Lower leg skin (tissue), 3 donors: ENCODE measurements at regions not wholly inside any gene's neighbourhood (a gene's known extent, or its start where the extent isn't known, plus 50 kb on each side); places are given as distances from the start of the nearest gene placed in this dataset.

Experiments used
- POLR2A ChIP-seq, 2 donors: fragments of 450-650 bp; IDR thresholded peaks; one replicate each; pipeline ENCODE4 v1.6.1; 2016 to 2017; ENCODE audit warnings: antibody characterized with exemption in 2 of 2, mild to moderate bottlenecking in 1 of 2, moderate library complexity in 1 of 2
- TF ChIP-seq, protein P1 (sequence below), 3 donors: fragments of 450-650 bp; IDR thresholded peaks; one replicate each; pipeline ENCODE4 v1.5.1; 2016; ENCODE audit warnings: antibody characterized with exemption in 3 of 3, mild to moderate bottlenecking in 3 of 3, moderate library complexity in 2 of 3

DNA sequence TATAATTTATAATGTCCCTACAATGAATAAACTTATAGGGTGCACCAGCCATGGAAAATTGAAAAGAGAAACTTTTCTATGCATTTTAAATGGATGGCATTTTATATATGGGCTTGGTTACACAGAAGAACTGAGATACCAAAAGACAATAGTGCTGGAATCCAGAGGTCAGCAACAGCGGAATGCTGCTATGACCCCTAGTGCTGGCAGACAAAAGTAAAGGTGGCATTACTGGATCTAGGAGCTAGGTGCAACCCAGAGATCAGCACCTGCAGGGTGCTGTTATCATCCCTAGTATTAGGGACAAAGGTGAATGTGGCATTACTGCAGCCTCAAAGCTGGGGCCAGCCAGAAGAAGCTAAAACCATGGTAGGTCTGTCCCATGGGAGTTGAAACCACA is 392.7 kb upstream of the ST6GAL2 start:
- TF ChIP-seq, protein P1, sequence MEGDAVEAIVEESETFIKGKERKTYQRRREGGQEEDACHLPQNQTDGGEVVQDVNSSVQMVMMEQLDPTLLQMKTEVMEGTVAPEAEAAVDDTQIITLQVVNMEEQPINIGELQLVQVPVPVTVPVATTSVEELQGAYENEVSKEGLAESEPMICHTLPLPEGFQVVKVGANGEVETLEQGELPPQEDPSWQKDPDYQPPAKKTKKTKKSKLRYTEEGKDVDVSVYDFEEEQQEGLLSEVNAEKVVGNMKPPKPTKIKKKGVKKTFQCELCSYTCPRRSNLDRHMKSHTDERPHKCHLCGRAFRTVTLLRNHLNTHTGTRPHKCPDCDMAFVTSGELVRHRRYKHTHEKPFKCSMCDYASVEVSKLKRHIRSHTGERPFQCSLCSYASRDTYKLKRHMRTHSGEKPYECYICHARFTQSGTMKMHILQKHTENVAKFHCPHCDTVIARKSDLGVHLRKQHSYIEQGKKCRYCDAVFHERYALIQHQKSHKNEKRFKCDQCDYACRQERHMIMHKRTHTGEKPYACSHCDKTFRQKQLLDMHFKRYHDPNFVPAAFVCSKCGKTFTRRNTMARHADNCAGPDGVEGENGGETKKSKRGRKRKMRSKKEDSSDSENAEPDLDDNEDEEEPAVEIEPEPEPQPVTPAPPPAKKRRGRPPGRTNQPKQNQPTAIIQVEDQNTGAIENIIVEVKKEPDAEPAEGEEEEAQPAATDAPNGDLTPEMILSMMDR (IDR thresholded peaks at IDR 0.05) = no peak
- no peak for TF ChIP-seq POLR2A (IDR thresholded peaks at IDR 0.05)
